ENCODE measurements at regions not wholly inside any gene's neighbourhood (a gene's known extent, or its start where the extent isn't known, plus 50 kb on each side); places are given as distances from the start of the nearest gene placed in this dataset.

DNA sequence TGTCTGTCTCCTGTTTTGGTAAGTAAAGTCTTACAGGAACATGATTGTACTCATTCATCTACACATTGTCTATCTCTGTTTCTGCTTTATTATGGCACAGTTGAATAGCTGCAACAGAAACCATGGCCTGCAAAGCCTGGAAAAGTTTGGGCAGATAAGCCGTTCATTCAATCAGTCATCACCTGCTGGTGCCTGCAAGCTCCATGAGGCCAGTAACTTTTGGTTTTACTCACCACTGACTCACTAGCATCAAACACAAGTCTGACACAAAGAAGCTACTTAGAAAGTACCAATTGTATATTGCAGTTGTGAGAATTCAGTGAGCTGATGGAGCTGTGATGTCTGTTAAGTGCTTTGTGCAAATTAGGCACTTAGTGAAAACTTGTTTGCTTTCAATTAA is 373.6 kb upstream of the SGCD start:
- H3K36me3 ChIP-seq (ENCODE audit: control insufficient read depth, insufficient read depth, low read length) = no peaks in the 10 kb centered on the region
- peaks cover 10% of the 10 kb centered on the region; the same call in 1 of the 2 replicates for H3K4me1 ChIP-seq (ENCODE audit: control insufficient read depth, insufficient read depth, low read length)
- peak overlapping the region; percentile 0; the same call in 1 of the 2 replicates for H3K27ac ChIP-seq (ENCODE audit: insufficient read depth, low read length)
- no peaks in the 10 kb centered on the region for H3K27me3 ChIP-seq (ENCODE audit: control insufficient read depth, insufficient read depth, low read length)
- H3K4me3 ChIP-seq (ENCODE audit: insufficient read depth, low read depth, low read length) = no peak overlapping the region
- peak overlapping the region; percentile 26; the same call in 1 of the 2 replicates for H3K56ac ChIP-seq (ENCODE audit: extremely low read depth, insufficient read depth, low read length)
- H2BK120ac ChIP-seq (ENCODE audit: low read depth, low read length) = peak overlapping the region; percentile 98
- H3K9ac ChIP-seq (ENCODE audit: low read depth, low read length) = no peak overlapping the region
- no peak overlapping the region for H3K4me2 ChIP-seq (ENCODE audit: low read depth, low read length)
- DNase-seq (peak; percentile 72), ATAC-seq (ENCODE audit: low read depth) (no peak)
- peak overlapping the region; percentile 92 for H4K91ac ChIP-seq (ENCODE audit: insufficient read depth, low read depth, low read length)
- H3K79me1 ChIP-seq (ENCODE audit: low read depth in 1 of 2, low read length in 2 of 2) = no peaks in the 10 kb centered on the region
- H2BK20ac ChIP-seq (ENCODE audit: low read depth, low read length) = peak overlapping the region; percentile 93
- H3K9me1 ChIP-seq (ENCODE audit: insufficient read depth, low read length) = peaks cover 8% of the 10 kb centered on the region; the same call in 1 of the 2 replicates
- peak overlapping the region in 1 of 2 experiments; percentile 33; a peak in 3 of 4 replicates for H4K8ac ChIP-seq (ENCODE audit: low read depth in 2 of 2, low read length in 2 of 2)
- intact Hi-C loops (cut with micrococcal nuclease) = no loop called here
- WGBS, 2 experiments (ENCODE audit: extremely low coverage in 2 of 2, insufficient read length in 1 of 2) = no CpG with 5 or more reads among the region's 1 CpG
- dilution Hi-C loops (cut with HindIII; ENCODE audit: low sequenced_read_pairs, unreplicated experiment) = no loop called here
- POLR2A ChIA-PET (ENCODE audit: unreplicated experiment) = no interaction called here
- peak overlapping the region; percentile 36; the same call in 1 of the 2 replicates for H3K14ac ChIP-seq (replicated peaks; ENCODE audit: low read depth, low read length)
- TF ChIP-seq RAD21 (IDR thresholded peaks at IDR 0.05; ENCODE audit: low read length) (no peak), RCOR1 (IDR thresholded peaks at IDR 0.05; ENCODE audit: insufficient replicate concordance, low read length) (no peak), FOS (IDR thresholded peaks at IDR 0.05; ENCODE audit: low read depth, low read length) (no peak)
- TF ChIP-seq, protein P1, sequence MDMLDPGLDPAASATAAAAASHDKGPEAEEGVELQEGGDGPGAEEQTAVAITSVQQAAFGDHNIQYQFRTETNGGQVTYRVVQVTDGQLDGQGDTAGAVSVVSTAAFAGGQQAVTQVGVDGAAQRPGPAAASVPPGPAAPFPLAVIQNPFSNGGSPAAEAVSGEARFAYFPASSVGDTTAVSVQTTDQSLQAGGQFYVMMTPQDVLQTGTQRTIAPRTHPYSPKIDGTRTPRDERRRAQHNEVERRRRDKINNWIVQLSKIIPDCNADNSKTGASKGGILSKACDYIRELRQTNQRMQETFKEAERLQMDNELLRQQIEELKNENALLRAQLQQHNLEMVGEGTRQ (IDR thresholded peaks at IDR 0.05; ENCODE audit: low read depth, low read length) = no peak
- H2AK9ac ChIP-seq (replicated peaks; ENCODE audit: low read depth, low read length, poor library complexity) = no peak overlapping the region
- no peaks in the 10 kb centered on the region for H3K9me3 ChIP-seq (ENCODE audit: control insufficient read depth, insufficient read depth, low read length)
- H2BK15ac ChIP-seq (ENCODE audit: low read depth, low read length) = peak overlapping the region; percentile 57; the same call in 2 of the 3 replicates
- H3K4ac ChIP-seq (ENCODE audit: low read depth, low read length) = peak overlapping the region; percentile 4
- in situ Hi-C loops (cut with MboI; ENCODE audit: low sequenced_read_pairs) = loop anchor here (10.0 kb wide), 1 partner anchor 371 kb away; the partner anchor contains the start of gene SGCD
- no TSS peak for BruUV-seq (replicated peaks)
- H4K5ac ChIP-seq (ENCODE audit: low read depth, low read length) = peak overlapping the region; percentile 82; the same call in 1 of the 2 replicates
- no peaks in the 10 kb centered on the region for H4K20me1 ChIP-seq (ENCODE audit: insufficient read depth, low read length)
- CTCF ChIA-PET = interaction anchor here (2.9 kb wide), 1 partner anchor 9 kb away, joined by 9 read pairs; no protein-coding TSS in a partner anchor
- no peak overlapping the region for H2AK5ac ChIP-seq (ENCODE audit: low read depth, low read length)
- peak overlapping the region; percentile 33 for H3K18ac ChIP-seq (ENCODE audit: low read depth, low read length)
- no peak overlapping the region for H3K23ac ChIP-seq (ENCODE audit: low read depth, low read length)
- H2AFZ ChIP-seq (replicated peaks; ENCODE audit: low read length, poor library complexity) = no peak overlapping the region
- H2BK5ac ChIP-seq (ENCODE audit: low read depth, low read length, poor library complexity, severe bottlenecking) = peak overlapping the region; percentile 75
